ENCODE measurements at regions not wholly inside any gene's neighbourhood (a gene's known extent, or its start where the extent isn't known, plus 50 kb on each side); places are given as distances from the start of the nearest gene placed in this dataset.

GRCh38 chr9:102069969-102070368 lies 331.5 kb upstream of the GRIN3A start:
- no peak for TF ChIP-seq CTCF (IDR thresholded peaks at IDR 0.05; ENCODE audit: poor library complexity, severe bottlenecking)
- no peak for TF ChIP-seq EP300 (conservative IDR thresholded peaks at IDR 0.05; ENCODE audit: poor library complexity, severe bottlenecking)
- no peak for TF ChIP-seq POLR2AphosphoS5 (IDR thresholded peaks at IDR 0.05)

Measured in neural cell (in vitro differentiated cells).